MM.1S (cell line): ENCODE measurements at regions not wholly inside any gene's neighbourhood (a gene's known extent, or its start where the extent isn't known, plus 50 kb on each side); places are given as distances from the start of the nearest gene placed in this dataset.
"Not testable (repeated sequence)": the region's sequence is repeated elsewhere in the genome, so short reads cannot be mapped to it uniquely, and the experiment has no call there.

Source experiments
- CTCF ChIP-seq: fragments of 300-600 bp; sonication (generic); IDR thresholded peaks from 2 replicates; pipeline ENCODE4 v1.5.1; 2016; ENCODE audit warnings: antibody characterized with exemption, low read length, mixed read lengths
- EZH2phosphoT487 ChIP-seq: fragments of 300-600 bp; sonication (generic); IDR thresholded peaks from 2 replicates; pipeline ENCODE4 v1.6.1; 2018; ENCODE audit warnings: antibody characterized with exemption, low read length

DNA sequence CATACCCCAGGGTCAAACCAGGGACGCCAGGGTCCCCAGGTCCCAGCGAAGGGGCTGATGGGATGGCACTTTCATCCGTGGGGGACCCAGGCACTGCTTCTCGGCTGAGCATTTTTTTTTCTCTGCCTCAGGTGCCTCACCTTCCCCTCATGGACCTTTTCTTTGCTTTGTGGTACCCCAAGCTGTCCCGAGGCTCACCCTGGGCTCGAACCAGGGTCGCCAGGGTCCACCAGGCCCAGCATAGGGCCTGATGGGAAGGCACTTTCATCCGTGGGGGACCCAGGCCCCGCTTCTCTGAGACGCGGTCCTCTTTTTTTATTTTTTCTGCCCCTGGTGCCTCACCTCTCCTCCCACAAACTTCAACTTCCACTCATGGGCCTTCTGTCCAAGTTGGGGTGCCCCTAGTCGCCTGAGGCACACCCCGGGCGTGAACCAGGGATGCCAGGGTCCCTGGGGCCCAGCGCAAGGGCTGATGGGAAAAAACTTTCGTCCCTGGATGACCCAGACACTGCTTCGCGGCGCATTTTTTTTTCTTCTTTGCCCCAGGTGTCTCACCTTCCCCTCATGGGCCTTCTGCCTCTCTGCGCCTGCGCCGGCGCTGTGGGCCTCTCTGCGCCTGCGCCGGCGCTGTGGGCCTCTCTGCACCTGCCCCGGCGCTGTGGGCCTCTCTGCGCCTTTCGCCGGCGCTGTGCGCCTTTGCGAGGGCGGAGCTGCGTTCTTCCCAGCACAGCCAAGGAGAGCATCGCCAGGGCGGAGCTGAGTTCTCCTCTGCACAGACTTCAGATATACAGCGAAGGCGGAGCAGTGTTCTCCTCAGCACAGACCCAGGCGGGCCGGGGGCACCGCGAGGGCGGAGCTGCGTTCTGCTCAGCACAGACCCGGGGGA, 533.3 kb downstream of the CWH43 start:
- TF ChIP-seq CTCF, EZH2phosphoT487: not testable (repeated sequence)
